BE2C (cell line): ENCODE measurements at regions not wholly inside any gene's neighbourhood (a gene's known extent, or its start where the extent isn't known, plus 50 kb on each side); places are given as distances from the start of the nearest gene placed in this dataset.

Source experiments
- DNase-seq: peaks from one replicate; pipeline ENCODE4 v3.0.0-alpha.2; 2020
- H3K27me3 ChIP-seq: fragments of 250-450 bp; sonication (Bioruptor Pico); 2 replicates; pipeline ENCODE4 v1.5.1; 2020; ENCODE audit warnings: mild to moderate bottlenecking
- H3K36me3 ChIP-seq: fragments of 250-450 bp; sonication (Bioruptor Pico); 2 replicates; pipeline ENCODE4 v1.5.1; 2020; ENCODE audit warnings: mild to moderate bottlenecking
- H3K4me1 ChIP-seq: fragments of 250-450 bp; sonication (Bioruptor Pico); 2 replicates; pipeline ENCODE4 v1.5.1; 2020
- H3K4me3 ChIP-seq: 2 replicates; pipeline ENCODE4 v1.5.1; 2011; ENCODE audit warnings: low read depth, low read length
- H3K9me3 ChIP-seq: fragments of 250-450 bp; sonication (Bioruptor Pico); 2 replicates; pipeline ENCODE4 v1.5.1; 2020
- TF ChIP-seq, protein P1 (sequence below): IDR thresholded peaks from 2 replicates; pipeline ENCODE4 v1.5.1; 2012; ENCODE audit warnings: mild to moderate bottlenecking, low read depth, low read length

DNA sequence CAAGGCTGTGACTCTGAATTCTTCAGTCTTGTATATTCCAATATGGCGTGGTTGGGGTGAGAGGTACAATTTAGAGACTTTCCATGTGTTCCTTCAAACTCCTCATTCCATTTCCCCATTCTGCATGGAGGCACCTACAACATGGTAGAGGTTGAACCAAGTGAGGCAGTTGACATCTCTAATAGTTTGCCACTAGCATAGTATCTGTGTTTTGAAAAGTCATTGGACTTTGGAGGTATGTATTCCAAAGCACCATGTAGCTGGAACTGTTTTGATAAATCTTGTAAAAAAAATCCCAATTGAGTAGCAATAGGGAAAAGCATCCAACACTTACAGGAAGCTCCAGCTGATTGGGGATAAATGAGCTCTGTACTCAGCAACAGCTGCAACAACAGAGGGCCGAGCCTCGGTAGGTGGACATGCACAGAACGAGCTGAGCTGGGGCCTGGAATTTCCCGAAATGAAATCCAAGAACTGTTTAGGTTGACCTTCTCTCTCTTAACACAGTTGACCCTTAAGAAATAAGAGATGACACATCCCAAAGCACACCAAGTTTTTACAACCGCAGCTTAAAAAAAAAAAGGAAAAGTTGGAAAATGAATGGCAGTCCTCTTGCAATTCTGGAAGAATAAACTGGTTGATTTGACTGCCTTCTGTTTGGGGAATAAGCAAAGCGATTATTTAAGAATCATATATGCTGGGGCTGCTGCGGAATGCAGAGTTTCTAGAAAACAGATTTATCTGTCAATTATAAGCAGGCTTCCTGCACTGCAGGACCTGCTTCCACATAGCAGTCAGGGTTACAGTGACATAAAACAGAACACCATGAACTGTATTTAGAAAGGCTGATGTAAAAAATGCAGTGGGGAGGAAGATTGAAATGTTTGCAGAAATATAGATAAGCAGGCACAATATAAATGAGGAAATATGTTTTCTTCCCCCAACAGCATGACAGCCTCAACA lies 194.6 kb upstream of the KRR1 start:
- peak; percentile 65 for DNase-seq
- Histone ChIP-seq H3K4me3 (peak overlapping the region; percentile 10; the same call in 1 of the 2 replicates), H3K36me3 (no peaks in the 10 kb centered on the region), H3K4me1 (peaks cover 14% of the 10 kb centered on the region), H3K9me3 (no peaks in the 10 kb centered on the region), H3K27me3 (no peaks in the 10 kb centered on the region)
- TF ChIP-seq, protein P1, sequence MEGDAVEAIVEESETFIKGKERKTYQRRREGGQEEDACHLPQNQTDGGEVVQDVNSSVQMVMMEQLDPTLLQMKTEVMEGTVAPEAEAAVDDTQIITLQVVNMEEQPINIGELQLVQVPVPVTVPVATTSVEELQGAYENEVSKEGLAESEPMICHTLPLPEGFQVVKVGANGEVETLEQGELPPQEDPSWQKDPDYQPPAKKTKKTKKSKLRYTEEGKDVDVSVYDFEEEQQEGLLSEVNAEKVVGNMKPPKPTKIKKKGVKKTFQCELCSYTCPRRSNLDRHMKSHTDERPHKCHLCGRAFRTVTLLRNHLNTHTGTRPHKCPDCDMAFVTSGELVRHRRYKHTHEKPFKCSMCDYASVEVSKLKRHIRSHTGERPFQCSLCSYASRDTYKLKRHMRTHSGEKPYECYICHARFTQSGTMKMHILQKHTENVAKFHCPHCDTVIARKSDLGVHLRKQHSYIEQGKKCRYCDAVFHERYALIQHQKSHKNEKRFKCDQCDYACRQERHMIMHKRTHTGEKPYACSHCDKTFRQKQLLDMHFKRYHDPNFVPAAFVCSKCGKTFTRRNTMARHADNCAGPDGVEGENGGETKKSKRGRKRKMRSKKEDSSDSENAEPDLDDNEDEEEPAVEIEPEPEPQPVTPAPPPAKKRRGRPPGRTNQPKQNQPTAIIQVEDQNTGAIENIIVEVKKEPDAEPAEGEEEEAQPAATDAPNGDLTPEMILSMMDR, result no peak

DNA sequence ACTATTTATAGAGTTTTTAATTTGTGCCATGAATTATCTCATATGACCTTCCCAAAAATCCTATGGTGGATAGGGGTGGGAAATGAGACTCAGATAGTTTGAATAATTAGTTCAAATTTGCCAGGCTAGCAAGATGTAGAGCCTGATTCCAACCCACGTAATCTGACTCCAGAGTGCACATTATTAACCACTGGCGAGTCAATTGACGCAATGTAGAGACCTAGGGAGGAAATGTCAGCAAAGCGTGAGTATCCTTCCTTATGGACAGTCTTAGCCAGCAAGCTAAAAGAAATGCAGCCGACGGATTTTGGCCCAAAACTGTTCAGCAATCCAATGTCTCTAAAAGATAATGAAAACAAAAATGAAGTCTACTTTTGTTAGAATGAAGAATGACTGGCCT lies 193.3 kb upstream of the KRR1 start:
- Histone ChIP-seq H3K9me3 (no peaks in the 10 kb centered on the region), H3K27me3 (no peaks in the 10 kb centered on the region), H3K4me1 (peaks cover 13% of the 10 kb centered on the region), H3K36me3 (no peaks in the 10 kb centered on the region), H3K4me3 (no peak overlapping the region)
- TF ChIP-seq, protein P1, result no peak
- DNase-seq, result no peak

- Histone ChIP-seq H3K27me3 (no peaks in the 10 kb centered on the region), H3K9me3 (no peaks in the 10 kb centered on the region), H3K36me3 (no peaks in the 10 kb centered on the region), H3K4me3 (no peak overlapping the region), H3K4me1 (peaks cover 9% of the 10 kb centered on the region)
- TF ChIP-seq, protein P1, result no peak
- no peak for DNase-seq
These were observed 192.8 kb upstream of the KRR1 start for GRCh38 chr12:75704208-75704607.

DNA sequence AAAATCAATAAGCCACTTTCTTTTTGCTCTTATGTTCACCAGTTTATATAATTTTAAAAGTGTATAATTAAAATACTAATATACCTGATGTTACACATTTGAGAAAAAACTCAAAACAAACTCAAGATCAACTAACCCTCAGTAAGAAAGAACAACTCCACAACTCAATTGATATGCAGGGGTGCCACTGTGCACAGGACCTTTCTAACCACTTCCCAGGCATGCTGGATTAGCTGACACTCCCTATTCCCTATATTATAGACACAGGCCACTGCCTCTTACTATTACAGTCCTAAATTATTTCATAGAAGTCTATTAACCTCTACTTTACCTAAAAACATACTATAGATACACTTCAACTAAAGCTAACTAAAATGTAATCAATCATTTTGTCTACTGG lies 191.7 kb upstream of the KRR1 start:
- Histone ChIP-seq H3K9me3 (no peaks in the 10 kb centered on the region), H3K27me3 (no peaks in the 10 kb centered on the region), H3K4me1 (peaks cover 9% of the 10 kb centered on the region), H3K4me3 (no peak overlapping the region), H3K36me3 (no peaks in the 10 kb centered on the region)
- DNase-seq, result no peak
- TF ChIP-seq, protein P1, result no peak

GRCh38 chr12:75702477-75703093 lies 191.2 kb upstream of the KRR1 start:
- H3K4me1 ChIP-seq, result peaks cover 7% of the 10 kb centered on the region

More at GRCh38 chr12:75702477-75703093, 191.2 kb upstream of the KRR1 start:
- Histone ChIP-seq H3K27me3 (no peaks in the 10 kb centered on the region), H3K4me3 (no peak overlapping the region), H3K9me3 (no peaks in the 10 kb centered on the region), H3K36me3 (no peaks in the 10 kb centered on the region)
- TF ChIP-seq, protein P1, result no peak
- no peak for DNase-seq
